ENCODE measurements at regions not wholly inside any gene's neighbourhood (a gene's known extent, or its start where the extent isn't known, plus 50 kb on each side); places are given as distances from the start of the nearest gene placed in this dataset.

GRCh38 chr4:132383571-132384199 is 765.4 kb upstream of the PCDH10 start:
- FAIRE-seq (no peak), DNase-seq (ENCODE audit: low spot score) (no peak), ATAC-seq (no peak)
- Histone ChIP-seq H3K27ac (ENCODE audit: extremely low read length, insufficient read depth, low read length) (no peak overlapping the region), H4K20me1 (ENCODE audit: insufficient read depth, low read length) (no peaks in the 10 kb centered on the region; the same call in 1 of the 2 replicates), H2AFZ (ENCODE audit: low read length) (no peak overlapping the region), H3K27me3 (ENCODE audit: control insufficient read depth in 1 of 2, insufficient read depth in 2 of 2, low read length in 2 of 2) (no peaks in the 10 kb centered on the region), H3K9ac (ENCODE audit: insufficient read depth, low read depth, low read length) (no peak overlapping the region), H3K79me2 (ENCODE audit: insufficient read depth, low read length) (no peaks in the 10 kb centered on the region), H3K36me3 (replicated peaks in 1 of 2; ENCODE audit: control insufficient read depth in 1 of 2, insufficient read depth in 2 of 2, low read length in 2 of 2) (no peaks in the 10 kb centered on the region), H3K4me2 (ENCODE audit: low read depth, low read length) (no peak overlapping the region), H3K4me1 (ENCODE audit: insufficient read depth, low read length) (no peaks in the 10 kb centered on the region), H3K9me3 (ENCODE audit: low read length) (no peaks in the 10 kb centered on the region), H3K4me3 (replicated peaks in 1 of 3; ENCODE audit: insufficient read depth in 1 of 3, low read depth in 2 of 3, low read length in 3 of 3) (no peak overlapping the region)
- in situ Hi-C loops (cut with HindIII; ENCODE audit: extremely low pct_ligation_motif_present, low pct_unique_long_range_greater_than_20kb): no loop called here
- WGBS (ENCODE audit: low lambda C conversion rate): 0% methylated on average over 1 of the region's 1 CpG
- TF ChIP-seq PPARG (CRISPR knock-in tag; conservative IDR thresholded peaks at IDR 0.05) (no peak), RELA (CRISPR knock-in tag; IDR thresholded peaks at IDR 0.05) (no peak), NCOA1 (CRISPR knock-in tag; IDR thresholded peaks at IDR 0.05) (no peak), ZNF546 (CRISPR knock-in tag; conservative IDR thresholded peaks at IDR 0.05) (no peak), ISL2 (CRISPR knock-in tag; IDR thresholded peaks at IDR 0.05) (no peak), KLF6 (CRISPR knock-in tag; IDR thresholded peaks at IDR 0.05) (no peak), GTF3A (CRISPR knock-in tag; conservative IDR thresholded peaks at IDR 0.05) (no peak), SNAI1 (CRISPR knock-in tag; IDR thresholded peaks at IDR 0.05; ENCODE audit: borderline replicate concordance) (no peak)
- no TSS peak for BruUV-seq (replicated peaks)
- intact Hi-C loops (cut with micrococcal nuclease; ENCODE audit: unreplicated experiment): no loop called here
- CTCF ChIA-PET (ENCODE audit: low intra/inter-chr PET ratio, low total read pairs): no interaction called here
- POLR2A ChIA-PET: no interaction called here

- Histone ChIP-seq H2AFZ (ENCODE audit: low read length) (no peak overlapping the region), H3K4me1 (ENCODE audit: insufficient read depth, low read length) (no peaks in the 10 kb centered on the region), H3K27me3 (ENCODE audit: control insufficient read depth in 1 of 2, insufficient read depth in 2 of 2, low read length in 2 of 2) (no peaks in the 10 kb centered on the region), H3K9ac (ENCODE audit: insufficient read depth, low read depth, low read length) (no peak overlapping the region), H3K36me3 (replicated peaks in 1 of 2; ENCODE audit: control insufficient read depth in 1 of 2, insufficient read depth in 2 of 2, low read length in 2 of 2) (no peaks in the 10 kb centered on the region), H4K20me1 (ENCODE audit: insufficient read depth, low read length) (no peaks in the 10 kb centered on the region; the same call in 1 of the 2 replicates), H3K79me2 (ENCODE audit: insufficient read depth, low read length) (no peaks in the 10 kb centered on the region), H3K4me3 (replicated peaks in 1 of 3; ENCODE audit: insufficient read depth in 1 of 3, low read depth in 2 of 3, low read length in 3 of 3) (no peak overlapping the region), H3K9me3 (ENCODE audit: low read length) (no peaks in the 10 kb centered on the region), H3K27ac (ENCODE audit: extremely low read length, insufficient read depth, low read length) (no peak overlapping the region), H3K4me2 (ENCODE audit: low read depth, low read length) (no peak overlapping the region)
- FAIRE-seq (no peak), ATAC-seq (no peak), DNase-seq (ENCODE audit: low spot score) (no peak)
- BruUV-seq (replicated peaks): no TSS peak
- 0% methylated on average over 2 of the region's 2 CpGs for WGBS (ENCODE audit: low lambda C conversion rate)
- intact Hi-C loops (cut with micrococcal nuclease; ENCODE audit: unreplicated experiment): no loop called here
- in situ Hi-C loops (cut with HindIII; ENCODE audit: extremely low pct_ligation_motif_present, low pct_unique_long_range_greater_than_20kb): no loop called here
- CTCF ChIA-PET (ENCODE audit: low intra/inter-chr PET ratio, low total read pairs): no interaction called here
- POLR2A ChIA-PET: no interaction called here
- TF ChIP-seq HNF1A (IDR thresholded peaks at IDR 0.05; ENCODE audit: low read depth) (no peak), HNF1A (CRISPR knock-in tag; IDR thresholded peaks at IDR 0.05; ENCODE audit: borderline replicate concordance) (no peak), GMEB1 (CRISPR knock-in tag; IDR thresholded peaks at IDR 0.05; ENCODE audit: borderline replicate concordance) (no peak), ZNF20 (CRISPR knock-in tag; IDR thresholded peaks at IDR 0.05) (no peak), RBAK (CRISPR knock-in tag; IDR thresholded peaks at IDR 0.05) (no peak), EP300 (IDR thresholded peaks at IDR 0.05; ENCODE audit: low read depth in 2 of 2, low read length in 2 of 2) (no peak), EP300 (CRISPR knock-in tag; IDR thresholded peaks at IDR 0.05; ENCODE audit: borderline replicate concordance) (no peak)
Measured at GRCh38 chr4:132384709-132385108, 764.4 kb upstream of the PCDH10 start.

Data from HepG2 (cell line).